GM23338 (cell line): ENCODE measurements at regions not wholly inside any gene's neighbourhood (a gene's known extent, or its start where the extent isn't known, plus 50 kb on each side); places are given as distances from the start of the nearest gene placed in this dataset.

Source experiments
- ATAC-seq: fragments of 200-7000 bp; cut with Tn5 transposase; 3 replicates; pipeline ENCODE4 v1.9.1; 2020
- DNase-seq: peaks from one replicate; pipeline ENCODE4 v3.0.0-alpha.2; 2015; ENCODE audit warnings: low spot score
- H2AFZ ChIP-seq: fragments of 200-600 bp; sonication (generic); 2 replicates; pipeline ENCODE4 v1.8.0; 2016; ENCODE audit warnings: antibody characterized with exemption, mild to moderate bottlenecking, moderate library complexity
- H3F3A ChIP-seq: fragments of 200-600 bp; sonication (generic); replicated peaks from 2 replicates; pipeline ENCODE4 v1.8.0; 2017; ENCODE audit warnings: antibody characterized with exemption, mixed run types, low read depth
- H3K27ac ChIP-seq: fragments of 200-600 bp; sonication (generic); 2 replicates; pipeline ENCODE4 v1.6.1; 2016; ENCODE audit warnings: low read depth
- H3K27me3 ChIP-seq: fragments of 200-600 bp; sonication (generic); 2 replicates; pipeline ENCODE4 v1.8.0; 2016; ENCODE audit warnings: mild to moderate bottlenecking, mixed run types, moderate library complexity; ENCODE audit not compliant: insufficient read depth
- H3K36me3 ChIP-seq: fragments of 200-600 bp; sonication (generic); 2 replicates; pipeline ENCODE4 v1.8.0; 2016; ENCODE audit warnings: mild to moderate bottlenecking; ENCODE audit not compliant: insufficient read depth
- H3K4me1 ChIP-seq: fragments of 200-600 bp; sonication (generic); 2 replicates; pipeline ENCODE4 v1.8.0; 2016; ENCODE audit warnings: mild to moderate bottlenecking, moderate library complexity; ENCODE audit not compliant: insufficient read depth
- H3K4me2 ChIP-seq: fragments of 200-600 bp; sonication (generic); 2 replicates; pipeline ENCODE4 v1.7.1; 2017; ENCODE audit warnings: mixed run types
- H3K4me3 ChIP-seq: fragments of 200-600 bp; sonication (generic); 2 replicates; pipeline ENCODE4 v1.6.1; 2016; ENCODE audit warnings: mixed run types
- H3K79me2 ChIP-seq: fragments of 200-600 bp; sonication (generic); replicated peaks from 2 replicates; pipeline ENCODE4 v1.8.0; 2017; ENCODE audit warnings: mild to moderate bottlenecking; ENCODE audit not compliant: insufficient read depth
- H3K9me2 ChIP-seq: fragments of 200-600 bp; sonication (generic); 2 replicates; pipeline ENCODE4 v1.8.0; 2017; ENCODE audit not compliant: insufficient read depth
- H4K20me1 ChIP-seq: fragments of 200-600 bp; sonication (generic); replicated peaks from 2 replicates; pipeline ENCODE4 v1.8.0; 2017; ENCODE audit warnings: mild to moderate bottlenecking; ENCODE audit not compliant: insufficient read depth
- H3K27ac Mint-ChIP-seq: 2 replicates; pipeline ENCODE4 v1.8.0; 2020; ENCODE audit warnings: inconsistent platforms, mild to moderate bottlenecking, moderate library complexity, mixed read lengths
- H3K27me3 Mint-ChIP-seq: 3 replicates; pipeline ENCODE4 v1.8.0; 2022; ENCODE audit warnings: low read depth, mild to moderate bottlenecking, moderate library complexity, mixed read lengths, inconsistent platforms; ENCODE audit not compliant: insufficient read depth, poor library complexity
- H3K36me3 Mint-ChIP-seq: 3 replicates; pipeline ENCODE4 v1.8.0; 2021; ENCODE audit warnings: low read depth, mild to moderate bottlenecking, inconsistent platforms, moderate library complexity, mixed read lengths
- H3K4me1 Mint-ChIP-seq: 3 replicates; pipeline ENCODE4 v1.8.0; 2020; ENCODE audit warnings: mild to moderate bottlenecking, inconsistent platforms, mixed read lengths
- H3K4me3 Mint-ChIP-seq: 3 replicates; pipeline ENCODE4 v1.8.0; 2021; ENCODE audit warnings: moderate library complexity, mild to moderate bottlenecking, inconsistent platforms, mixed read lengths
- H3K9me3 Mint-ChIP-seq: 3 replicates; pipeline ENCODE4 v1.8.0; 2020; ENCODE audit warnings: moderate library complexity, mild to moderate bottlenecking, inconsistent platforms, mixed read lengths
- CREB1 ChIP-seq: fragments of 250-450 bp; sonication (Bioruptor Pico); IDR thresholded peaks from 2 replicates; pipeline ENCODE4 v1.5.0; 2020; ENCODE audit warnings: low read depth, mild to moderate bottlenecking, moderate library complexity
- CTCF ChIP-seq, 2 experiments: fragments of 200-600 bp in 1 of 2; sonication (generic) in 1 of 2; conservative IDR thresholded peaks; 2 replicates each; pipeline versions ENCODE4 v1.5.1 to v1.6.1; 2016 to 2017; ENCODE audit warnings: antibody characterized with exemption in 2 of 2, low read depth in 2 of 2, mild to moderate bottlenecking in 2 of 2, moderate library complexity in 1 of 2
- ETS1 ChIP-seq: IDR thresholded peaks from 2 replicates; pipeline ENCODE4 v1.6.1; 2016; ENCODE audit warnings: antibody characterized with exemption
- EZH2 ChIP-seq: fragments of 200-600 bp; sonication (generic); IDR thresholded peaks from one replicate; pipeline ENCODE4 v1.8.0; 2017; ENCODE audit warnings: antibody characterized with exemption, mild to moderate bottlenecking, low read depth; ENCODE audit not compliant: unreplicated experiment
- EZH2phosphoT487 ChIP-seq: fragments of 200-600 bp; sonication (generic); IDR thresholded peaks from one replicate; pipeline ENCODE4 v1.8.1; 2018; ENCODE audit warnings: antibody characterized with exemption; ENCODE audit not compliant: unreplicated experiment
- JUNB ChIP-seq: IDR thresholded peaks from one replicate; pipeline ENCODE4 v1.6.1; 2016; ENCODE audit warnings: antibody characterized with exemption; ENCODE audit not compliant: unreplicated experiment
- NANOG ChIP-seq: IDR thresholded peaks from 2 replicates; pipeline ENCODE4 v1.6.1; 2016; ENCODE audit warnings: antibody characterized with exemption, borderline replicate concordance
- POLR2AphosphoS5 ChIP-seq: IDR thresholded peaks from 2 replicates; pipeline ENCODE4 v1.6.1; 2016; ENCODE audit warnings: antibody characterized with exemption, low read depth
- REST ChIP-seq: IDR thresholded peaks from one replicate; pipeline ENCODE4 v1.6.1; 2018; ENCODE audit warnings: antibody characterized with exemption; ENCODE audit not compliant: unreplicated experiment
- STAT1 ChIP-seq: IDR thresholded peaks from one replicate; pipeline ENCODE4 v1.6.1; 2016; ENCODE audit warnings: antibody characterized with exemption; ENCODE audit not compliant: unreplicated experiment
- ZNF114 ChIP-seq: fragments of 250-450 bp; sonication (Bioruptor Pico); IDR thresholded peaks from 2 replicates; pipeline ENCODE4 v1.5.0; 2020; ENCODE audit warnings: mild to moderate bottlenecking, moderate library complexity
- ZNF331 ChIP-seq: fragments of 250-450 bp; sonication (Bioruptor Pico); IDR thresholded peaks from 2 replicates; pipeline ENCODE4 v1.5.0; 2020; ENCODE audit warnings: low read depth, mild to moderate bottlenecking, moderate library complexity
- ZNF462 ChIP-seq: fragments of 250-450 bp; sonication (Bioruptor Pico); IDR thresholded peaks from 2 replicates; pipeline ENCODE4 v1.5.0; 2020; ENCODE audit warnings: mild to moderate bottlenecking, moderate library complexity

- Histone ChIP-seq H3K4me1 (no peaks in the 10 kb centered on the region), H2AFZ (no peak overlapping the region; the same call in 1 of the 2 replicates), H3K27ac (no peak overlapping the region), H3K79me2 (no peaks in the 10 kb centered on the region), H3K4me2 (no peak overlapping the region), H3K4me3 (no peak overlapping the region), H3K27me3 (no peaks in the 10 kb centered on the region), H3K9me2 (peaks cover 13% of the 10 kb centered on the region), H4K20me1 (no peaks in the 10 kb centered on the region), H3K36me3 (no peaks in the 10 kb centered on the region), H3F3A (no peaks in the 10 kb centered on the region)
- no peak overlapping the region for H3K4me3 Mint-ChIP-seq
- no peaks in the 10 kb centered on the region; the same call in 1 of the 3 replicates for H3K9me3 Mint-ChIP-seq
- peaks cover 4% of the 10 kb centered on the region for H3K4me1 Mint-ChIP-seq
- no peak overlapping the region for H3K27ac Mint-ChIP-seq
- no peak for ATAC-seq
- H3K36me3 Mint-ChIP-seq: no peaks in the 10 kb centered on the region
- H3K27me3 Mint-ChIP-seq: peaks cover 4% of the 10 kb centered on the region
- no peak for DNase-seq
- TF ChIP-seq REST: no peak
- TF ChIP-seq ZNF331 (CRISPR knock-in tag): no peak
- TF ChIP-seq ZNF114 (CRISPR knock-in tag): no peak
- TF ChIP-seq EZH2: no peak
- TF ChIP-seq JUNB: no peak
- TF ChIP-seq CREB1 (CRISPR knock-in tag): no peak
- no peak for TF ChIP-seq CTCF (conservative IDR thresholded peaks at IDR 0.05; ENCODE audit: low read depth in 2 of 2)
- TF ChIP-seq ETS1: no peak
- TF ChIP-seq EZH2phosphoT487: no peak
- TF ChIP-seq POLR2AphosphoS5: no peak
- no peak for TF ChIP-seq NANOG
- TF ChIP-seq STAT1: no peak
- TF ChIP-seq ZNF462 (CRISPR knock-in tag): no peak
These were observed 535.8 kb downstream of the EBF1 start for GRCh38 chr5:158563760-158564390.
